ENCODE measurements at regions not wholly inside any gene's neighbourhood (a gene's known extent, or its start where the extent isn't known, plus 50 kb on each side); places are given as distances from the start of the nearest gene placed in this dataset.

DNA sequence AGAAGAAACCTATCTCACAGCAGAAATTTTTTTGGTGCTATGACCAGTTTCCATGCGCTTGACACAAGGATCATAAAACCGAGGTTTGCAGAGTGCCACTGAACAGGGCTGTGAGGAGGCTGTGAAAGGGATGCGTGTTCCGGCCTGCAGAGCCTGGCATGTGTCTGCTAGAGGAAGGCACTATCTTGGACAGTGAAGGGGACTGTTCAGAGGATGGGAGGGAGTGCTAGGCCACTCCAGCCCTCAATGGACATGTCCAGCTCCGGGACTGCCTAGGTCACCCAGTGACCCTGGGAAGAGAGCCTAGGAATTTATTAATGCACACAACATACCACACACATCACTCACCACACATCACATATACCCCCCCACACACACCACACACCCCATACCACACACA is 275.9 kb downstream of the GADD45G start:
- no peaks in the 10 kb centered on the region for H3K36me3 ChIP-seq (ENCODE audit: control insufficient read depth in 4 of 4, insufficient read depth in 4 of 4, low read length in 4 of 4)
- DNase-seq (no peak), ATAC-seq (ENCODE audit: insufficient read depth, low FRiP score) (no peak)
- no peak overlapping the region for H3K27ac ChIP-seq (ENCODE audit: low read depth in 1 of 2, low read length in 1 of 2)
- TF ChIP-seq, protein P1, sequence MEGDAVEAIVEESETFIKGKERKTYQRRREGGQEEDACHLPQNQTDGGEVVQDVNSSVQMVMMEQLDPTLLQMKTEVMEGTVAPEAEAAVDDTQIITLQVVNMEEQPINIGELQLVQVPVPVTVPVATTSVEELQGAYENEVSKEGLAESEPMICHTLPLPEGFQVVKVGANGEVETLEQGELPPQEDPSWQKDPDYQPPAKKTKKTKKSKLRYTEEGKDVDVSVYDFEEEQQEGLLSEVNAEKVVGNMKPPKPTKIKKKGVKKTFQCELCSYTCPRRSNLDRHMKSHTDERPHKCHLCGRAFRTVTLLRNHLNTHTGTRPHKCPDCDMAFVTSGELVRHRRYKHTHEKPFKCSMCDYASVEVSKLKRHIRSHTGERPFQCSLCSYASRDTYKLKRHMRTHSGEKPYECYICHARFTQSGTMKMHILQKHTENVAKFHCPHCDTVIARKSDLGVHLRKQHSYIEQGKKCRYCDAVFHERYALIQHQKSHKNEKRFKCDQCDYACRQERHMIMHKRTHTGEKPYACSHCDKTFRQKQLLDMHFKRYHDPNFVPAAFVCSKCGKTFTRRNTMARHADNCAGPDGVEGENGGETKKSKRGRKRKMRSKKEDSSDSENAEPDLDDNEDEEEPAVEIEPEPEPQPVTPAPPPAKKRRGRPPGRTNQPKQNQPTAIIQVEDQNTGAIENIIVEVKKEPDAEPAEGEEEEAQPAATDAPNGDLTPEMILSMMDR (IDR thresholded peaks at IDR 0.05; ENCODE audit: control extremely low read depth, extremely low read depth) = no peak
- no peaks in the 10 kb centered on the region for H3K27me3 ChIP-seq (ENCODE audit: control insufficient read depth in 3 of 3, insufficient read depth in 3 of 3, low read length in 2 of 3)
- H3K9me3 ChIP-seq (ENCODE audit: control insufficient read depth in 4 of 4, insufficient read depth in 3 of 4, low read length in 3 of 4) = peaks cover 0 to 3% (median 0%) of the 10 kb centered on the region in 4 donors
- no peak overlapping the region for H3K9ac ChIP-seq (ENCODE audit: insufficient read depth in 1 of 2, low read length in 2 of 2)
- no peak overlapping the region for H3K4me3 ChIP-seq
- peaks cover 0 to 14% (median 2%) of the 10 kb centered on the region in 5 donors for H3K4me1 ChIP-seq (ENCODE audit: control insufficient read depth in 5 of 5, insufficient read depth in 5 of 5, low read length in 5 of 5)
- 82 to 93% methylated on average over 5 of the region's 5 CpGs for WGBS, 2 donors

DNA sequence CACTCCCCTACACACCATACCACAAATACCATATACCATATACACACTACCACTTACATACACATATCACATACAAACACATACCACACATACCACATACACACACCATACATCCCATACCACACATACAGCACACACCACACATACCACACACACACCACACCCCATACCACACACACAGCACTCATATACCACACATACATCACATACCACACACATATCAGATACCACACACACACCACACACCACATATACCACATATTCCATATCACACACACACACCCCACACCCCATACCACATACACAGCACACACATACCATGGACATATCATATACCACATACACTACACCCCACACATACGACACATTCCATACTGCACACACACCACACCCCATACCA is 276.6 kb downstream of the GADD45G start:
- Histone ChIP-seq H3K4me3 (no peak overlapping the region), H3K27me3 (ENCODE audit: control insufficient read depth in 3 of 3, insufficient read depth in 3 of 3, low read length in 2 of 3) (no peaks in the 10 kb centered on the region), H3K9ac (ENCODE audit: insufficient read depth in 1 of 2, low read length in 2 of 2) (no peak overlapping the region), H3K27ac (ENCODE audit: low read depth in 1 of 2, low read length in 1 of 2) (no peak overlapping the region), H3K9me3 (ENCODE audit: control insufficient read depth in 4 of 4, insufficient read depth in 3 of 4, low read length in 3 of 4) (peaks cover 0 to 3% (median 0%) of the 10 kb centered on the region in 4 donors), H3K4me1 (ENCODE audit: control insufficient read depth in 5 of 5, insufficient read depth in 5 of 5, low read length in 5 of 5) (peaks cover 0 to 14% (median 2%) of the 10 kb centered on the region in 5 donors), H3K36me3 (ENCODE audit: control insufficient read depth in 4 of 4, insufficient read depth in 4 of 4, low read length in 4 of 4) (no peaks in the 10 kb centered on the region)
- WGBS, 2 donors = 94 to 97% methylated on average over 1 of the region's 1 CpG
- ATAC-seq (ENCODE audit: insufficient read depth, low FRiP score) (no peak), DNase-seq (no peak)
- TF ChIP-seq, protein P1 (IDR thresholded peaks at IDR 0.05; ENCODE audit: control extremely low read depth, extremely low read depth) = no peak

DNA sequence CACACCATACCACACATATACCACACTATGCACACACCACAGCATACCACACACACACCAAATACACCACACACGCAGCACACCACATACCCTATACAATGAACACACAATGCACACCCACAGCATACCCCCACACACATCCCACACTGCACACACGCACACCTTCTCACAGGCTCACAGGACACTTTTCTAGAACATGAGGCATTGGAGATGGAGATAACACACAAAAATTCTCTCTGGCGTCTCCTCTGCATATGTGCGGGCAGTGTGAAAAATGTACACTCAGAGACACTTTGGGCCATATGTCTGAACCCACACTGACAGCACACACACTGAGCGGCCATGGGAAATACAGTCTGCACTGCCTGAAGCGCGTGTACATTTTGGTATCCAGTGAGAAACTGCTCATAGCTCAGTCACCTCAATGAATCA is 278.1 kb downstream of the GADD45G start:
- 92 to 95% methylated on average over 7 of the region's 7 CpGs for WGBS, 2 donors
- no peak for DNase-seq
- H3K4me1 ChIP-seq (ENCODE audit: control insufficient read depth in 5 of 5, insufficient read depth in 5 of 5, low read length in 5 of 5) = peaks cover 0 to 8% (median 4%) of the 10 kb centered on the region in 5 donors
- no peak overlapping the region for H3K4me3 ChIP-seq
- H3K36me3 ChIP-seq (ENCODE audit: control insufficient read depth in 4 of 4, insufficient read depth in 4 of 4, low read length in 4 of 4) = no peaks in the 10 kb centered on the region
- TF ChIP-seq, protein P1 (IDR thresholded peaks at IDR 0.05; ENCODE audit: control extremely low read depth, extremely low read depth) = no peak
- H3K27ac ChIP-seq (ENCODE audit: low read depth in 1 of 2, low read length in 1 of 2) = peak overlapping the region in 1 of 2 donors; percentile 85
- no peaks in the 10 kb centered on the region for H3K27me3 ChIP-seq (ENCODE audit: control insufficient read depth in 3 of 3, insufficient read depth in 3 of 3, low read length in 2 of 3)
- no peak for ATAC-seq (ENCODE audit: insufficient read depth, low FRiP score)
- H3K9ac ChIP-seq (ENCODE audit: insufficient read depth in 1 of 2, low read length in 2 of 2) = no peak overlapping the region
- H3K9me3 ChIP-seq (ENCODE audit: control insufficient read depth in 4 of 4, insufficient read depth in 3 of 4, low read length in 3 of 4) = peaks cover 0 to 3% (median 0%) of the 10 kb centered on the region in 4 donors
